GM12864 (cell line): ENCODE measurements at regions not wholly inside any gene's neighbourhood (a gene's known extent, or its start where the extent isn't known, plus 50 kb on each side); places are given as distances from the start of the nearest gene placed in this dataset.

ENCODE experiments used
- DNase-seq: peaks from one replicate; pipeline ENCODE4 v3.0.0-alpha.2; 2011; ENCODE audit warnings: low read depth
- H3K4me3 ChIP-seq: 2 replicates; pipeline ENCODE4 v1.5.1; 2011; ENCODE audit warnings: mild to moderate bottlenecking, low read depth, low read length, control low read depth
- TF ChIP-seq, protein P1 (sequence below): IDR thresholded peaks from 2 replicates; pipeline ENCODE4 v1.5.1; 2011; ENCODE audit warnings: low read depth, mild to moderate bottlenecking, moderate library complexity, low read length, control low read depth, inconsistent platforms; ENCODE audit errors: missing control alignments

DNA sequence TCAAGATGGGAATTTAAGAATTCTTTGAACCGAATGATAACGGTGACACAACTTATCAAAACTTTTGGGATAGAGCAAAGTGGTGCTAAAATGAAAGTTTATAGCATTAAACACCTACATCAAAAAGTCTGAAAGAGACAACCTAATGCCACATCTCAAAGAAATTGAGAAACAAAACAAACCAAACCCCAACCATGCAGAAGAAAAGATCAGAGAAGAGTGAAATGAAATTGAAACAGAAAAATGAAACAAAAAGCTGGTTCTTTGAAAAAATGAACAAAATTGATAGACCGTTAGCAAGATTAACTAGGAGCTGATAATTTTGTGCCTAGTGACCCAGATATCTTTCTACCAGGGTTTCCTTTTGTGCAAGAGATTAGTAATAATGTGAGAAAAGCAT lies 248.0 kb upstream of the EYS start:
- TF ChIP-seq, protein P1, sequence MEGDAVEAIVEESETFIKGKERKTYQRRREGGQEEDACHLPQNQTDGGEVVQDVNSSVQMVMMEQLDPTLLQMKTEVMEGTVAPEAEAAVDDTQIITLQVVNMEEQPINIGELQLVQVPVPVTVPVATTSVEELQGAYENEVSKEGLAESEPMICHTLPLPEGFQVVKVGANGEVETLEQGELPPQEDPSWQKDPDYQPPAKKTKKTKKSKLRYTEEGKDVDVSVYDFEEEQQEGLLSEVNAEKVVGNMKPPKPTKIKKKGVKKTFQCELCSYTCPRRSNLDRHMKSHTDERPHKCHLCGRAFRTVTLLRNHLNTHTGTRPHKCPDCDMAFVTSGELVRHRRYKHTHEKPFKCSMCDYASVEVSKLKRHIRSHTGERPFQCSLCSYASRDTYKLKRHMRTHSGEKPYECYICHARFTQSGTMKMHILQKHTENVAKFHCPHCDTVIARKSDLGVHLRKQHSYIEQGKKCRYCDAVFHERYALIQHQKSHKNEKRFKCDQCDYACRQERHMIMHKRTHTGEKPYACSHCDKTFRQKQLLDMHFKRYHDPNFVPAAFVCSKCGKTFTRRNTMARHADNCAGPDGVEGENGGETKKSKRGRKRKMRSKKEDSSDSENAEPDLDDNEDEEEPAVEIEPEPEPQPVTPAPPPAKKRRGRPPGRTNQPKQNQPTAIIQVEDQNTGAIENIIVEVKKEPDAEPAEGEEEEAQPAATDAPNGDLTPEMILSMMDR, result no peak
- no peak for DNase-seq
- H3K4me3 ChIP-seq, result no peak overlapping the region

DNA sequence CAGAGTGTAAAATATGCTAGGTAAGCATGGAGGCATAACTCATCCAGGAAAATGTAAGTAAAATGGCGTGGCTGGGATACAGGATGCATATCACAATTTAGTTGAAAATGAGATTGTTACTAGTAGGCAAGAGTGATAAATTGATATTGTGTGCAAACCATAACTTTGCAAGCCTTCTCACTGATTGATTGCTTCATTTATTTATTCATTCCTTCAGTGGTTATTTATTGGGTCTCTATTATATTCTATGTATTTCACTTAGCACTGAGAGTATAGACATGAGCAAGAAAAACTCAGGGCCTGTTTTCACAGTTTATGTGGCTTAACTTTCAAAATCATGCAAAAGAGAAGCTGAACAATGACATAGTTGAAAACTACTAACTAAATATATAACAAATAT lies 241.0 kb upstream of the EYS start:
- no peak for DNase-seq
- TF ChIP-seq, protein P1, result no peak
- H3K4me3 ChIP-seq, result no peak overlapping the region

GRCh38 chr6:65943548-65943947 lies 236.5 kb upstream of the EYS start:
- DNase-seq, result no peak
- no peak overlapping the region for H3K4me3 ChIP-seq
- TF ChIP-seq, protein P1, result no peak

DNA sequence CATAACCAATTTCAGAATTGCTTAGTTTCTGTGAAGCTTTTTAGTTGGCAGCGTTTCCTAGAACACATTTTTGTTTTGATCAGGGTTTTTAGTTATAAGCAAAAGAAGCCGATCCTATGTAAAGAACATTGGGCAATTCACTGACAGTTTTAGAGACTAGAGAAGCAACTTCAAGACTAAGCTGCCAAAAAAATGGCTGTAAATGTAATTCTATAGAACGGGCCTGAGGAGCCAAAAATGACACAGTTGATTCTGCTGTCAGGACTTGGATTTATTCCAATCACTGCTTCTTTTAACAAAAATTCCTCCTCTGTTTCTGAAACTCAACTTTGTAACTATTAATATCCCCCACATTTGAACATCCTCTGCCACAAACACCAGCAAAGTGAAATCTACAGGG lies 236.0 kb upstream of the EYS start:
- TF ChIP-seq, protein P1, result no peak
- DNase-seq, result no peak
- no peak overlapping the region for H3K4me3 ChIP-seq

DNA sequence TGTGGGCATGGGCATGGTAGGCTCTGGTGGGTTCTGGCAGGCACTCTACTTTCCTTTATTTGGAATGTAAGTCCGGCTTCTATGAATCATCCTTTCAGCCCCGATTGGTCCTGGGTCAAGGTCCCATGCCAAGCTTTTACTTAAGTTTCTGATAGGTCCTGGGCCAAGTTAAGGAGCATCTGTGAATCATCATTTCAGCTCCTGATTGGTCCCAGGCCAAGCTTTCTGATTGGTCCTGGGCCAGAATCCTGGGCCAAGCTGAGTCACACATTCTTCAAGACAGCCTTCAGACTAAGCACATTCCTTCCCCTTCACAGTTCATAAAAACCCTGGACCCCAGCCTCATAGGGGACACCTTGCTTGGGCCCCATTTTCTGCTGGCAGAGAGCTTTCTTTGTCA lies 231.0 kb upstream of the EYS start:
- no peak for DNase-seq
- TF ChIP-seq, protein P1, result no peak
- no peak overlapping the region for H3K4me3 ChIP-seq

- no peak for DNase-seq
- no peak overlapping the region for H3K4me3 ChIP-seq
- TF ChIP-seq, protein P1, result no peak
Observed at GRCh38 chr6:65935412-65935811, 228.4 kb upstream of the EYS start.

DNA sequence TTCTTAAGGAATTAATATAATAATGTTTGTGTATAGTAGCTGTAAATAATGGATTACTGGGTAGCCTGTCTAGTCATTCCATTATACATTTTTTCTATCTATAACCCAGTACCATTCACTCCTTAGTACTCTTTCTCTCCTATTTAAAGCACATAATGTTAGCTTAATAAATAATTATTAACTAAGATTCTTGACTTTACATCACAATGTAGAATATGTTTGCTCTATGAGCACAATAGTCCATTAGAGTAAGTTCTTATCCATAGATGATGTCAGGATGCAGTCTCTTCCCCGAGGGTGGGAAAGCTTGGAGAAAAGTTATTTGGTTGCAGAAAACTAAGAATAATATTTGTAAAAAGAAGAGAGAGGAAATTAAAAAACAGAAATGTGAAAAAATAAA lies 226.4 kb upstream of the EYS start:
- no peak overlapping the region for H3K4me3 ChIP-seq

More for the DNA sequence above, 226.4 kb upstream of the EYS start:
- TF ChIP-seq, protein P1, result no peak
- no peak for DNase-seq
